ENCODE measurements at regions not wholly inside any gene's neighbourhood (a gene's known extent, or its start where the extent isn't known, plus 50 kb on each side); places are given as distances from the start of the nearest gene placed in this dataset.

DNA sequence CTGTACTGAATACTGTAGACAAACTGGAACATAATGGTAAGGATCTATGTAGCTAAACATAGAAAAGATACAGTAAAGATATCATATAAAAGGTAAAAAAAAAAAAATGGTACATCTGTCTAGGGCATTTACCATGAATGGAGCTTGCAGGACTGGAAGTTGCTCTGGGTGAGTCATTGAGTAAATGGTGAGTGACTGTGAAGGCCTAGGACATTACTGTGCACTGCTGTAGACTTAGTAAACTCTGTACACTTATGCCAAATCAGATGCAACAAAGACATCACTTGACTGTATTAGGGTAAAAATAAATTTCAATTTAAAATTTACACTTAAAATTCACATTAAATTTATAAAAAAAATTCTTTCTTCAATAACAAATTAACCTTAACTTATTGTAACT lies 281.3 kb upstream of the LMCD1 start:
- no peak overlapping the region for H3K4me3 ChIP-seq (IDR thresholded peaks at IDR 0.05; ENCODE audit: insufficient read depth, low read depth, low read length)
- H3K9ac ChIP-seq: no peak overlapping the region
- no peaks in the 10 kb centered on the region for H3K4me1 ChIP-seq (ENCODE audit: low read depth, poor library complexity, severe bottlenecking)
- H4K20me1 ChIP-seq (ENCODE audit: insufficient read depth): no peaks in the 10 kb centered on the region
- H3K79me2 ChIP-seq (ENCODE audit: insufficient read depth, low read depth): no peaks in the 10 kb centered on the region
- TF ChIP-seq, protein P1, sequence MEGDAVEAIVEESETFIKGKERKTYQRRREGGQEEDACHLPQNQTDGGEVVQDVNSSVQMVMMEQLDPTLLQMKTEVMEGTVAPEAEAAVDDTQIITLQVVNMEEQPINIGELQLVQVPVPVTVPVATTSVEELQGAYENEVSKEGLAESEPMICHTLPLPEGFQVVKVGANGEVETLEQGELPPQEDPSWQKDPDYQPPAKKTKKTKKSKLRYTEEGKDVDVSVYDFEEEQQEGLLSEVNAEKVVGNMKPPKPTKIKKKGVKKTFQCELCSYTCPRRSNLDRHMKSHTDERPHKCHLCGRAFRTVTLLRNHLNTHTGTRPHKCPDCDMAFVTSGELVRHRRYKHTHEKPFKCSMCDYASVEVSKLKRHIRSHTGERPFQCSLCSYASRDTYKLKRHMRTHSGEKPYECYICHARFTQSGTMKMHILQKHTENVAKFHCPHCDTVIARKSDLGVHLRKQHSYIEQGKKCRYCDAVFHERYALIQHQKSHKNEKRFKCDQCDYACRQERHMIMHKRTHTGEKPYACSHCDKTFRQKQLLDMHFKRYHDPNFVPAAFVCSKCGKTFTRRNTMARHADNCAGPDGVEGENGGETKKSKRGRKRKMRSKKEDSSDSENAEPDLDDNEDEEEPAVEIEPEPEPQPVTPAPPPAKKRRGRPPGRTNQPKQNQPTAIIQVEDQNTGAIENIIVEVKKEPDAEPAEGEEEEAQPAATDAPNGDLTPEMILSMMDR (conservative IDR thresholded peaks at IDR 0.05; ENCODE audit: low read depth, low read length): no peak
- H3K27ac ChIP-seq: no peak overlapping the region
- no peak overlapping the region for H2AFZ ChIP-seq (ENCODE audit: low read depth)
- no peak overlapping the region for H3K4me2 ChIP-seq
- H3K36me3 ChIP-seq (ENCODE audit: insufficient read depth): no peaks in the 10 kb centered on the region
- no peaks in the 10 kb centered on the region for H3K27me3 ChIP-seq (ENCODE audit: insufficient read depth, low read depth)

DNA sequence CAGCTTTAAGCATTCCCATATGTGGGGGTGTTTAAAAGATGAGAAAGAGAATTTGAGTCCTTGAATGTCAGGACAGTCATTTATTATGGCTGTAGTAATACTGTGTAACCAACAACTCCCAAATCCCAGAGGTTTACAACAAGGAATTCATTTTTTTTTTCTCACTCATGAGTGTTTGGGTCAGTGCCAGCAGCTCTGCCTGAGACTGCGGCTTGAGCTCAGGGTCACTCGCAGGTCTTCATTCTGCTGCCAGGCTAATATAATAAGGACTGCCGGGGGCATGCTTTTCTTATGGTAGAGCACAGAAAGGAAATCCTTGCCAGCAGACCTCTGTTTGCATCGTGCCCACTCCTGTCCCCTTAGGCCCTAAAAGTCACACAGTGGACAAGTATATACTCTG lies 277.9 kb upstream of the LMCD1 start:
- no peaks in the 10 kb centered on the region for H3K79me2 ChIP-seq (ENCODE audit: insufficient read depth, low read depth)
- TF ChIP-seq, protein P1 (conservative IDR thresholded peaks at IDR 0.05; ENCODE audit: low read depth, low read length): no peak
- H3K36me3 ChIP-seq (ENCODE audit: insufficient read depth): no peaks in the 10 kb centered on the region
- H3K4me1 ChIP-seq (ENCODE audit: low read depth, poor library complexity, severe bottlenecking): no peaks in the 10 kb centered on the region
- no peak overlapping the region for H3K4me2 ChIP-seq
- H3K27ac ChIP-seq: no peak overlapping the region
- no peak overlapping the region for H2AFZ ChIP-seq (ENCODE audit: low read depth)
- no peak overlapping the region for H3K4me3 ChIP-seq (IDR thresholded peaks at IDR 0.05; ENCODE audit: insufficient read depth, low read depth, low read length)
- no peaks in the 10 kb centered on the region for H4K20me1 ChIP-seq (ENCODE audit: insufficient read depth)
- H3K27me3 ChIP-seq (ENCODE audit: insufficient read depth, low read depth): no peaks in the 10 kb centered on the region
- H3K9ac ChIP-seq: no peak overlapping the region

DNA sequence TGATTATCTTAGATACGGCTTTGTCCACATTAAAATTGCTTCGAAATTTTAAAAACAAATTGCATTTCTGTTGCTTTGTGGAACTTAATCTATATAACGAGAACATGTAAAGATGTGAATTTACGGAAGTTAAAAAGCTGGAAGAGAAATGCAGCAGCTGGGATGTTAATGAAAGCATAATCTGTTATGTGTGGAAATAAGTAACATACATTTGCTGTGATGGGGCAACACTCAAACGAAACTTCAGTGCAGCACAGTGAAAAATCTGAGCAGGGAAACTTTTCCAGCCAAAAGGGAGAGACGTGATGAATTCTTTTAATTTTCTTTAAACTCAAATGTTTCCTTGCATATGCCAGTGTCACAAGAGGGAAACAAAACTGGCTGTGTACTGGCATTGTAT lies 276.7 kb upstream of the LMCD1 start:
- Histone ChIP-seq H3K27me3 (ENCODE audit: insufficient read depth, low read depth) (no peaks in the 10 kb centered on the region), H3K4me3 (IDR thresholded peaks at IDR 0.05; ENCODE audit: insufficient read depth, low read depth, low read length) (no peak overlapping the region), H3K36me3 (ENCODE audit: insufficient read depth) (no peaks in the 10 kb centered on the region), H3K9ac (no peak overlapping the region), H2AFZ (ENCODE audit: low read depth) (no peak overlapping the region), H3K79me2 (ENCODE audit: insufficient read depth, low read depth) (no peaks in the 10 kb centered on the region), H3K4me1 (ENCODE audit: low read depth, poor library complexity, severe bottlenecking) (no peaks in the 10 kb centered on the region), H3K4me2 (no peak overlapping the region), H4K20me1 (ENCODE audit: insufficient read depth) (no peaks in the 10 kb centered on the region), H3K27ac (no peak overlapping the region)
- TF ChIP-seq, protein P1 (conservative IDR thresholded peaks at IDR 0.05; ENCODE audit: low read depth, low read length): no peak

DNA sequence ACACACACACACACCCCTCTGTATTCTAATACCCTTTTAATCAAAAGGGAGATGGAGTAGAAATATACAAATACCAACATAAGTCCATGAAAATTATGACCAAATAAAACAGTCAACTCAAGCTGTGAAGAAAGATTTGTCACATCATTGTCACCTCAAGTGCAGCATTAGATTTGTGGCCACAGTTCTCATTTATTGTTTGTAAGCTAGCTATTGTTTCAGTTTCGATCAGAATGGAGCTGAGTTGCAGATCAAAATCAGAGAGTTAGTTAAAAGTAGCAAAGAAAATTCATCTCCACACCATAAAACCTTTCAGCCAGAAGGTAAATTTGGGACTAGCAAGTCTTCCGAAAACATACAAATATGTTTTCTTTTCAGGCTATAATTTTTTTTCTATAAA lies 267.7 kb upstream of the LMCD1 start:
- peak overlapping the region; percentile 44 for H3K4me3 ChIP-seq (IDR thresholded peaks at IDR 0.05; ENCODE audit: insufficient read depth, low read depth, low read length)
- H2AFZ ChIP-seq (ENCODE audit: low read depth): 0 out of 2 replicates have a peak overlapping the region, but pooled peaks have one; percentile 3
- peak overlapping the region; percentile 56 for H3K27ac ChIP-seq
- peaks cover 37% of the 10 kb centered on the region for H3K4me1 ChIP-seq (ENCODE audit: low read depth, poor library complexity, severe bottlenecking)
- H3K79me2 ChIP-seq (ENCODE audit: insufficient read depth, low read depth): no peaks in the 10 kb centered on the region
- no peaks in the 10 kb centered on the region for H4K20me1 ChIP-seq (ENCODE audit: insufficient read depth)
- no peaks in the 10 kb centered on the region for H3K27me3 ChIP-seq (ENCODE audit: insufficient read depth, low read depth)
- H3K9ac ChIP-seq: no peak overlapping the region
- no peaks in the 10 kb centered on the region for H3K36me3 ChIP-seq (ENCODE audit: insufficient read depth)
- H3K4me2 ChIP-seq: peak overlapping the region; percentile 69
- TF ChIP-seq, protein P1 (conservative IDR thresholded peaks at IDR 0.05; ENCODE audit: low read depth, low read length): no peak

Measured in KMS-11 (cell line).